Upper lobe of left lung (tissue), 4 donors: ENCODE measurements at regions not wholly inside any gene's neighbourhood (a gene's known extent, or its start where the extent isn't known, plus 50 kb on each side); places are given as distances from the start of the nearest gene placed in this dataset.

Experiments used
- EP300 ChIP-seq, 4 donors: sonication (generic); formaldehyde crosslinking; IDR thresholded peaks; one replicate each; pipeline ENCODE4 v1.5.1; 2017; ENCODE audit warnings: antibody characterized with exemption in 4 of 4, control low read depth in 2 of 4
- POLR2A ChIP-seq, 4 donors: fragments of 450-650 bp; IDR thresholded peaks; one replicate each; pipeline ENCODE4 v1.5.1; 2016 to 2017; ENCODE audit warnings: antibody characterized with exemption in 4 of 4, mild to moderate bottlenecking in 2 of 4
- POLR2AphosphoS5 ChIP-seq, 2 donors: sonication (generic); formaldehyde crosslinking; IDR thresholded peaks; one replicate each; pipeline ENCODE4 v1.5.1; 2017; ENCODE audit warnings: antibody characterized with exemption in 2 of 2
- TF ChIP-seq, protein P1 (sequence below), 6 experiments: fragments of 450-650 bp in 4 of 6; fragments of 200-600 bp in 2 of 6; sonication (generic) in 2 of 6; IDR thresholded peaks; one replicate each; pipeline ENCODE4 v1.5.1; 2016 to 2019; ENCODE audit warnings: antibody characterized with exemption in 6 of 6

DNA sequence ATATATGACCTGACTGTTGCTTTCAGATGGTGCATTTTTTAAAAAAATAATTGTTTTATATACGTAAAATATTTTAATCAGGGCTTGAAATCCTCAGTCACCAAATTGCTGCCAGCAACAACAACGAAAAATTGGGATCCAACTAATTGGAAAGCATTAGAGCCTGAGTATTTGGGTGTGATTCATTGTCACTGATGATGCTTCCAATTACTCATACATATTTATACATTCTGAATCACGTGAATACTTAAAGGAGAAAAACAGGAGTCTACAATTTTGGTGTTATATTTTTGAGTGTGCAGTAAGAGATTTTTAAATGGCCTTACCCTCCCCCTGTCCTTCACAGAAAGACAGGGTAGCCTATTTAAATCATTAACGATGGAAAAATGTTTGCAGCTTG, 765.6 kb upstream of the TENM3 start:
- TF ChIP-seq, protein P1, sequence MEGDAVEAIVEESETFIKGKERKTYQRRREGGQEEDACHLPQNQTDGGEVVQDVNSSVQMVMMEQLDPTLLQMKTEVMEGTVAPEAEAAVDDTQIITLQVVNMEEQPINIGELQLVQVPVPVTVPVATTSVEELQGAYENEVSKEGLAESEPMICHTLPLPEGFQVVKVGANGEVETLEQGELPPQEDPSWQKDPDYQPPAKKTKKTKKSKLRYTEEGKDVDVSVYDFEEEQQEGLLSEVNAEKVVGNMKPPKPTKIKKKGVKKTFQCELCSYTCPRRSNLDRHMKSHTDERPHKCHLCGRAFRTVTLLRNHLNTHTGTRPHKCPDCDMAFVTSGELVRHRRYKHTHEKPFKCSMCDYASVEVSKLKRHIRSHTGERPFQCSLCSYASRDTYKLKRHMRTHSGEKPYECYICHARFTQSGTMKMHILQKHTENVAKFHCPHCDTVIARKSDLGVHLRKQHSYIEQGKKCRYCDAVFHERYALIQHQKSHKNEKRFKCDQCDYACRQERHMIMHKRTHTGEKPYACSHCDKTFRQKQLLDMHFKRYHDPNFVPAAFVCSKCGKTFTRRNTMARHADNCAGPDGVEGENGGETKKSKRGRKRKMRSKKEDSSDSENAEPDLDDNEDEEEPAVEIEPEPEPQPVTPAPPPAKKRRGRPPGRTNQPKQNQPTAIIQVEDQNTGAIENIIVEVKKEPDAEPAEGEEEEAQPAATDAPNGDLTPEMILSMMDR (IDR thresholded peaks at IDR 0.05), result no peak
- TF ChIP-seq EP300 (IDR thresholded peaks at IDR 0.05) (no peak), POLR2A (IDR thresholded peaks at IDR 0.05) (no peak), POLR2AphosphoS5 (IDR thresholded peaks at IDR 0.05) (no peak)
